Hippocampal formation (tissue), 2 donors: ENCODE measurements at regions not wholly inside any gene's neighbourhood (a gene's known extent, or its start where the extent isn't known, plus 50 kb on each side); places are given as distances from the start of the nearest gene placed in this dataset.
"Not testable (repeated sequence)": the region's sequence is repeated elsewhere in the genome, so short reads cannot be mapped to it uniquely, and the experiment has no call there.

Source experiments
- DNase-seq, 2 donors: peaks; one replicate each; lab custom pipeline; 2025; lab: John Stamatoyannopoulos, UW

GRCh38 chr12:93204896-93205295, 172.8 kb upstream of the NUDT4 start:
- DNase-seq, result no peak

- no peak for DNase-seq
Measured at GRCh38 chr12:93205361-93205760, 172.4 kb upstream of the NUDT4 start.

GRCh38 chr12:93208011-93208410, 169.7 kb upstream of the NUDT4 start:
- DNase-seq, result no peak

- DNase-seq, result no peak
Measured at GRCh38 chr12:93214523-93215289, 163.0 kb upstream of the NUDT4 start.

- DNase-seq, result no peak
Measured at GRCh38 chr12:93215290-93215678, 162.4 kb upstream of the NUDT4 start.

GRCh38 chr12:93219947-93220346, 157.8 kb upstream of the NUDT4 start:
- no peak for DNase-seq

- peak; percentile 2 to 30 for DNase-seq
Measured at GRCh38 chr12:93221841-93222240, 155.9 kb upstream of the NUDT4 start.

GRCh38 chr12:93223440-93224426, 154.0 kb upstream of the NUDT4 start:
- no peak for DNase-seq

GRCh38 chr12:93225094-93225493, 152.6 kb upstream of the NUDT4 start:
- DNase-seq, result no peak

GRCh38 chr12:93226361-93226760, 151.4 kb upstream of the NUDT4 start:
- no peak for DNase-seq

GRCh38 chr12:93229494-93230325, 148.0 kb upstream of the NUDT4 start:
- DNase-seq, result no peak

- DNase-seq, result no peak
Measured at GRCh38 chr12:93230326-93230720, 147.4 kb upstream of the NUDT4 start.

- no peak for DNase-seq
Measured at GRCh38 chr12:93231938-93232337, 145.8 kb upstream of the NUDT4 start.

GRCh38 chr12:93234641-93235040, 143.1 kb upstream of the NUDT4 start:
- no peak for DNase-seq

- DNase-seq, result no peak
Measured at GRCh38 chr12:93235881-93236280, 141.8 kb upstream of the NUDT4 start.

GRCh38 chr12:93237235-93237915, 140.3 kb upstream of the NUDT4 start:
- DNase-seq, result no peak

- not testable (repeated sequence) for DNase-seq
Measured at GRCh38 chr12:93238512-93239262, 139.0 kb upstream of the NUDT4 start.

GRCh38 chr12:93239789-93240188, 137.9 kb upstream of the NUDT4 start:
- DNase-seq, result not testable (repeated sequence)

GRCh38 chr12:93242154-93242972, 135.4 kb upstream of the NUDT4 start:
- no peak for DNase-seq

- no peak for DNase-seq
Measured at GRCh38 chr12:93243382-93243688, 134.4 kb upstream of the NUDT4 start.
